CD4-positive, alpha-beta T cell (primary cell): ENCODE measurements at regions not wholly inside any gene's neighbourhood (a gene's known extent, or its start where the extent isn't known, plus 50 kb on each side); places are given as distances from the start of the nearest gene placed in this dataset.

Source experiments
- ATAC-seq: fragments of 200-7000 bp; cut with Tn5 transposase; one replicate; pipeline ENCODE4 v1.10.0; 2022; ENCODE audit warnings: mild to moderate bottlenecking; ENCODE audit not compliant: poor library complexity
- CTCF ChIA-PET: fragments of 350-600 bp; sonication (Branson Sonifier 250); formaldehyde crosslinking; loops from one replicate; lab custom pipeline; 2021; ENCODE audit warnings: antibody characterized with exemption, inconsistent platforms; lab: Charles Lee
- POLR2A ChIA-PET: fragments of 350-600 bp; sonication (Branson Sonifier 250); formaldehyde crosslinking; loops from one replicate; lab custom pipeline; 2021; ENCODE audit warnings: antibody characterized with exemption, inconsistent platforms; lab: Charles Lee
- DNase-seq, 14 experiments: peaks; one replicate each; pipeline ENCODE4 v3.0.0-alpha.2; 2013 to 2020; ENCODE audit warnings: mixed read lengths in 2 of 14
- H3K27ac ChIP-seq, 2 donors: one replicate each; pipeline versions ENCODE4 v1.5.1 to v1.7.0; 2013; ENCODE audit warnings: low read length in 2 of 2, low read depth in 1 of 2, mild to moderate bottlenecking in 1 of 2
- H3K27me3 ChIP-seq, 2 experiments: 1 replicate in 1 of 2; 2 replicates in 1 of 2; pipeline versions ENCODE4 v1.6.1 to v1.7.0; 2013; ENCODE audit warnings: low read length in 2 of 2, control low read depth in 1 of 2, mild to moderate bottlenecking in 1 of 2, moderate library complexity in 1 of 2; ENCODE audit not compliant: insufficient read depth in 2 of 2, control insufficient read depth in 1 of 2
- H3K36me3 ChIP-seq: one replicate; pipeline ENCODE4 v1.6.1; 2013; ENCODE audit warnings: low read length, control low read depth; ENCODE audit not compliant: insufficient read depth
- H3K4me1 ChIP-seq: one replicate; pipeline ENCODE4 v1.6.1; 2013; ENCODE audit warnings: low read length, control low read depth; ENCODE audit not compliant: insufficient read depth
- H3K4me3 ChIP-seq: one replicate; pipeline ENCODE4 v1.5.1; 2013; ENCODE audit warnings: mild to moderate bottlenecking, low read length, moderate library complexity
- H3K9me3 ChIP-seq, 2 experiments: 1 replicate in 1 of 2; 2 replicates in 1 of 2; pipeline versions ENCODE4 v1.6.1 to v1.7.0; 2013; ENCODE audit warnings: low read length in 2 of 2, mild to moderate bottlenecking in 2 of 2, control low read depth in 1 of 2, moderate library complexity in 1 of 2; ENCODE audit not compliant: control insufficient read depth in 1 of 2, insufficient read depth in 1 of 2
- H3K27ac Mint-ChIP-seq: one replicate; pipeline ENCODE4 v1.8.0; 2020; ENCODE audit warnings: mixed read lengths
- H3K27me3 Mint-ChIP-seq: one replicate; pipeline ENCODE4 v1.8.0; 2021; ENCODE audit warnings: mixed read lengths
- H3K36me3 Mint-ChIP-seq: one replicate; pipeline ENCODE4 v1.8.0; 2021; ENCODE audit warnings: low read depth, mixed read lengths
- H3K4me1 Mint-ChIP-seq: one replicate; pipeline ENCODE4 v1.8.0; 2021; ENCODE audit warnings: low read depth, mixed read lengths
- H3K4me3 Mint-ChIP-seq: one replicate; pipeline ENCODE4 v1.8.0; 2020; ENCODE audit warnings: mild to moderate bottlenecking, mixed read lengths
- H3K9me3 Mint-ChIP-seq: one replicate; pipeline ENCODE4 v1.8.0; 2020; ENCODE audit warnings: mixed read lengths
- intact Hi-C, 2 experiments: fragments of 100-400 bp; cut with DNase I in 1 of 2; cut with micrococcal nuclease in 1 of 2; formaldehyde crosslinking; loops; one replicate each; pipeline versions ENCODE4 v1.15.1 to v1.9.0; 2023 to 2025; cut with DNase I, micrococcal nuclease
- TF ChIP-seq, protein P1 (sequence below): fragments of 200-600 bp; IDR thresholded peaks from one replicate; pipeline ENCODE4 v1.8.0; 2022; ENCODE audit warnings: antibody characterized with exemption, mild to moderate bottlenecking

DNA sequence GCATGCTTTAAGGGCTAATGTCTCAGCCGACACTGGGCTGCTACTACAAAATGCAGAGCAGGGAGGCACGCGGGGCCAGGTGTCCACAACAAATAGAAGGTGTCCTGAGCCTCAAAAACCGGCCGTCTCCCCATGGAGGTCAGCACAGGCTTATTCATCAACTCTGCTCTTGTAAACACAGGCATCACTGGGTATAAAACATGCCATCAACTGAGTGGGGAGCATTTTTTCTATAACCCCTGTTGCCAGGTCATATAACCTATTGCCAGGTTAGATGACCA lies 271.6 kb downstream of the AUH start:
- TF ChIP-seq, protein P1, sequence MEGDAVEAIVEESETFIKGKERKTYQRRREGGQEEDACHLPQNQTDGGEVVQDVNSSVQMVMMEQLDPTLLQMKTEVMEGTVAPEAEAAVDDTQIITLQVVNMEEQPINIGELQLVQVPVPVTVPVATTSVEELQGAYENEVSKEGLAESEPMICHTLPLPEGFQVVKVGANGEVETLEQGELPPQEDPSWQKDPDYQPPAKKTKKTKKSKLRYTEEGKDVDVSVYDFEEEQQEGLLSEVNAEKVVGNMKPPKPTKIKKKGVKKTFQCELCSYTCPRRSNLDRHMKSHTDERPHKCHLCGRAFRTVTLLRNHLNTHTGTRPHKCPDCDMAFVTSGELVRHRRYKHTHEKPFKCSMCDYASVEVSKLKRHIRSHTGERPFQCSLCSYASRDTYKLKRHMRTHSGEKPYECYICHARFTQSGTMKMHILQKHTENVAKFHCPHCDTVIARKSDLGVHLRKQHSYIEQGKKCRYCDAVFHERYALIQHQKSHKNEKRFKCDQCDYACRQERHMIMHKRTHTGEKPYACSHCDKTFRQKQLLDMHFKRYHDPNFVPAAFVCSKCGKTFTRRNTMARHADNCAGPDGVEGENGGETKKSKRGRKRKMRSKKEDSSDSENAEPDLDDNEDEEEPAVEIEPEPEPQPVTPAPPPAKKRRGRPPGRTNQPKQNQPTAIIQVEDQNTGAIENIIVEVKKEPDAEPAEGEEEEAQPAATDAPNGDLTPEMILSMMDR, result no peak
- Histone ChIP-seq H3K4me1 (no peaks in the 10 kb centered on the region), H3K27me3 (no peaks in the 10 kb centered on the region), H3K36me3 (no peaks in the 10 kb centered on the region), H3K4me3 (no peak overlapping the region), H3K27ac (no peak overlapping the region), H3K9me3 (peaks cover 0 to 5% of the 10 kb centered on the region in 2 experiments)
- Mint-ChIP-seq H3K27me3 (no peaks in the 10 kb centered on the region), H3K4me3 (no peak overlapping the region), H3K27ac (no peak overlapping the region), H3K36me3 (no peaks in the 10 kb centered on the region), H3K4me1 (no peaks in the 10 kb centered on the region), H3K9me3 (peaks cover 5% of the 10 kb centered on the region)
- POLR2A ChIA-PET, result no interaction called here
- no peak for ATAC-seq
- intact Hi-C loops, result no loop called here
- CTCF ChIA-PET, result no interaction called here
- DNase-seq, result no peak

DNA sequence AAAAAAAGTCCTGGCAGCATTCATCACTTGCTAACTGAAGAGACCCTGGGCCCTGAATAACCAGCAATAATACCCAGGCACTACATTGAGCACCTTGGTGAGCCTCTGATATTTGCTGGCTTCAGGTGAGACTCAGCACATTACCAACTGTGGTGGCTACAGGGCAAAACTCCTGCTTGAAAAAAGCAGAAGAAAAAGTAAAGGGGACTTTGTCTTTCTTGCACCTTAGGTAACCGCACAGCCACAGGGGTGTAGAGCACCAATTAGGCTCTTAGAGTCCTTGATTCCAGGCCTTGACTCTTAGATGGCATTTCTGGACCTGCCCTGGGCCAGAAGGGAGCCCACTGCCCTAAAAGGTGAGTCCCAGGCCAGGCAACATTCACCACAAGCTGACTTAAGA lies 269.5 kb downstream of the AUH start:
- CTCF ChIA-PET, result no interaction called here
- H3K9me3 Mint-ChIP-seq, result peaks cover 5% of the 10 kb centered on the region
- TF ChIP-seq, protein P1, result no peak
- Histone ChIP-seq H3K9me3 (peaks cover 0 to 16% of the 10 kb centered on the region in 2 experiments), H3K27me3 (no peaks in the 10 kb centered on the region), H3K27ac (no peak overlapping the region), H3K36me3 (no peaks in the 10 kb centered on the region), H3K4me1 (no peaks in the 10 kb centered on the region), H3K4me3 (no peak overlapping the region)
- no peak for DNase-seq
- H3K4me1 Mint-ChIP-seq, result no peaks in the 10 kb centered on the region
- intact Hi-C loops, result no loop called here
- H3K4me3 Mint-ChIP-seq, result no peak overlapping the region
- no peak overlapping the region for H3K27ac Mint-ChIP-seq
- no peaks in the 10 kb centered on the region for H3K36me3 Mint-ChIP-seq
- POLR2A ChIA-PET, result no interaction called here
- no peak for ATAC-seq
- peaks cover 4% of the 10 kb centered on the region for H3K27me3 Mint-ChIP-seq

DNA sequence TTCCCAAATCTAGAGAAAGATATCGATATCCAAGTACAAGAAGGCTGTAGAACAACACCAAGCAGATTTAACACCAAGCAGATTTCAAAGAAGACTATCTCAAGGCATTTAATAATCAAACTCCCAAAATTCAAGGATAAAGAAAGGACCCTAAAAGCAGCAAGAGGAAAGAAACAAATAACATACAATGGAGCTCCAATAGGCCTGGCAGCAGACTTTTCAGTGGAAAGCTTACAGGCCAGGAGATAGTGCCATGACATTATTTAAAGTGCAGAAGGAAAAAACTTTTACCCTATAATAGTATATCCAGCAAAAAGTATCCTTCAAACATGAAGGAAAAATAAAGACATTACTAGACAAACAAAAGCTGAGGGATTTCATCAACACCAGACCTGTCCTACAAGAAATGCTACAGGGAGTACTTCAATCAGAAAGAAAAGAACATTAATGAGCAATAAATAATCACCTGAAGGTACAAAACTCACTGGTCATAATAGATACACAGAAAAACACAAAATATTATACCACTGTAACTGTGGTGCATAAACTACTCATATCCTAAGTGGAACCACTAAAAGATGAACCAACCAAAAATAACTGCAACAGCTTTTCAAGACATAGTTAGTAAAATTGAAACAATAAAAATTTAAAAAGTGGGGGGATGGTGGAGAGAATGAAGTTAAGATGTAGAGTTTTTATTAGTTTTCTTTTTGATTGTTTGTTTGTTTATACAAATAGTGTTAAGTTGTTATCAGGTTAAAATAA lies 267.2 kb downstream of the AUH start:
- Histone ChIP-seq H3K36me3 (no peaks in the 10 kb centered on the region), H3K4me3 (no peak overlapping the region), H3K4me1 (peaks cover 4% of the 10 kb centered on the region), H3K27me3 (no peaks in the 10 kb centered on the region), H3K9me3 (peaks cover 0 to 16% of the 10 kb centered on the region in 2 experiments), H3K27ac (no peak overlapping the region)
- Mint-ChIP-seq H3K4me1 (peaks cover 3% of the 10 kb centered on the region), H3K36me3 (no peaks in the 10 kb centered on the region), H3K4me3 (no peak overlapping the region), H3K27ac (no peak overlapping the region), H3K27me3 (peaks cover 4% of the 10 kb centered on the region), H3K9me3 (peaks cover 5% of the 10 kb centered on the region)
- DNase-seq (no peak), ATAC-seq (no peak)
- CTCF ChIA-PET, result no interaction called here
- POLR2A ChIA-PET, result interaction anchor here (0.5 kb wide), 1 partner anchor 953 kb away, joined by 3 read pairs; no protein-coding TSS in a partner anchor
- TF ChIP-seq, protein P1, result no peak
- intact Hi-C loops, result no loop called here
